ENCODE measurements at regions not wholly inside any gene's neighbourhood (a gene's known extent, or its start where the extent isn't known, plus 50 kb on each side); places are given as distances from the start of the nearest gene placed in this dataset.
"Not testable (repeated sequence)": the region's sequence is repeated elsewhere in the genome, so short reads cannot be mapped to it uniquely, and the experiment has no call there.

DNA sequence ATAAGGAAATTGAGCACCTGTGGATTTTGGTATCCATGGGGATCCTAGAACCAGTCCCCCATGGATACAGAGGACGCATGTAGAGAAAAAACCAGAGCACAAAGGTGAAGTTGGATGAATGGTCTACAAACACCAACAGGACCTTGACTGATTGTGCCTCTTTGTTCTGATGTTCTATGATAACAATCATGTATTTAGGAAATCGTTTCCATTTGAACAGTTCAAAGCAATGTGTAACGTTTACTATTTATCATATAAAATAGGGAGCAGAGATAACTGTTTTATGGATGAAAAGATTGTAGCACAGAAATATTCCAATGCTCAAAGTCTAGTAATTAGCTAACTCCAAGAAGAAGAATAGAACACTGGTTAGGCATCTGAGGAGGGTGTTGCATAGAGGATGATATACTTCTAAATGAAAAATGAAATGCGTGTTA is 116.3 kb upstream of the FN1 start:
- DNase-seq (ENCODE audit: low read depth, low spot score), result no peak

DNA sequence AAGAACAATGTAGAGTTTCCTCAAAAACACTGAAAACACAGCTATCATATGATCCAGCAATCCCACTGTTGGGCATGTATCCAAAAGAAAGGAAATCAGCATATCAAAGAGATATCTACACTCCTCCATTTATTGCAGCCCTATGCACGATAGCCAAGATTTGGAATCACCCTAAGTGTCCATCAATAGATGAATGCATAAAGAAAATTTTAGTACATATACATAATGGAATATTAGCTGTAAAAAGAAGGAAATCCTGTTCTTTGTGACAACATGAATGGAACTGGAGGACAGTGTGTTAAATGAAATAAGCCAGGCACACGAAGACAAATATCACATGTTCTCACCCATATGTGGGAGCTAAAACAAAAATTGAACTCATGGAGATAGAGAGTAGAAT is 114.5 kb upstream of the FN1 start:
- no peak overlapping the region for H3K4me3 ChIP-seq (ENCODE audit: low read length)
- no peak for DNase-seq (ENCODE audit: low read depth, low spot score)

More for the DNA sequence above, 116.3 kb upstream of the FN1 start:
- H3K4me3 ChIP-seq (ENCODE audit: low read length), result no peak overlapping the region

DNA sequence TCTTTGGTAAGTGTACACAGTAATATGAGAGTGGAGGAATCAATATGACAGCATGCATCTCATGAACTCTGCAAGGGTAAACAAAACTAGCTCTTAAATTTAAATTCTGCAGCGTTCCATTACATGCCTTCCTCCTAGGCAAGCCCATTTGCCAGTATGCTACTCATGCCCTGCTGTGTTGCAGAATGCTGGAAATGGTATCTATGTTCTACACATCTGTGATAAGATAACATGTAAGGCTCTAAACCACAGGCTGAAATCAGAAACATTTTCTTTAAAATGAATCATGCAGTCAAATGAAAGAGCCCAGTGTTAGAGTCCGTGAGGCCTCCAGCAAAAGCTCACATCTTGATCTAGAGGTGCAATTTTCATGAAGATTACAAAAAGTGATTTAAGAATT is 112.8 kb upstream of the FN1 start:
- H3K4me3 ChIP-seq (ENCODE audit: low read length), result no peak overlapping the region
- DNase-seq (ENCODE audit: low read depth, low spot score), result no peak

DNA sequence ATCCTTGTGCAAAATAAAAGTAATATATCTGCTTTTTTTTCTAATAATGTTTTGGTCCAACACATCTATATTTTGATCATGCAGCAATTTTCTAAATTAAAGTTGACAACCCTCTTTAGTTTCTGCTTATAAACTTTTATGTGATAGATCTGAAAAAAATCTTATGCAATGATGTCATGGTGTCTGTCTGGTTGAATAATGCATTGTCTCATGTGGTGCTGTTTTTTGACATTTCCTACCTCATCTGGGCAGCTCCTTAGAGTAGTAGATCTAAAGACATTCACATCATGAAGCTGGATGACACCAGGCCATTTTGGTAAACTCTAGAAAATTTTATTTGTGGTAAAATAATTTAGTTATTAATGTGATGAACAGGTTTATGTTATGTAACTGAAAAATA is 106.8 kb upstream of the FN1 start:
- no peak for DNase-seq (ENCODE audit: low read depth, low spot score)
- no peak overlapping the region for H3K4me3 ChIP-seq (ENCODE audit: low read length)

DNA sequence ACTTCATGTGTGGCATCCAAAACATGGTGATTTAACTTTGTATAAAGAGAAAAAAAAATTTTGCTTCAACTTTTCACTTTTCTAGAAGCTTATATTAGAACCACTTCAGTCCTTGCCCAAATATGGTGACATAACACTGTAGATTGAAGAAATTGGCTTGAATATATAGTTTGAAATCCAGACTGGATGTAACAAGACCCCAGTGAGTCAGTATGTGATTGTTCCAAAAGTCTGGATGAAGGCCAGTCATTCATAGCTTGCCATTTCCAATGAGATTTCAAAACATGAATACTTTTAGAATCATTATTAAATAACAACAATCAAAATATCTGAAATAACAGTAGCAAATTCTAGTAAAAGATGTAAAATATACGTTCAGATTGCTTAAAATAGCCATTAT is 104.8 kb upstream of the FN1 start:
- DNase-seq (ENCODE audit: low read depth, low spot score), result no peak
- H3K4me3 ChIP-seq (ENCODE audit: low read length), result no peak overlapping the region

DNA sequence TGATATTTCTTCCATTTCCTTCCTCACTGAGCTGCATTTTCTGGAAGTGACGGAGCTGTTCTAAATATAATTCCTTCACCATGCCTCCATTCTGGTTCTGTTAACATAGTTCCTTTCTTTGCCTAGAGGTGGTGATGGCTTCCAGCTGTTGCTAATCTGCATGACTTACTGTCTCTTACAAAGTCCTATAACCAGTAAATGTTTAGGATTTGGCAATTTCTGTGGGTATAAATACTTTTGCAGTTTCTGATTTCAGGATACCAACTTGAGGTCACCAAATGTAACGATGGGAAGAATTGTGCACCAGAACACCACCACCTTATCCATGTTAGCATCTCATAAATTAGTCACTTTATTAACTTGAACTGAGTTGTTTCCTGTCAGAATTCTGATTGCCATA is 101.7 kb upstream of the FN1 start:
- no peak overlapping the region for H3K4me3 ChIP-seq (ENCODE audit: low read length)
- DNase-seq (ENCODE audit: low read depth, low spot score), result no peak

DNA sequence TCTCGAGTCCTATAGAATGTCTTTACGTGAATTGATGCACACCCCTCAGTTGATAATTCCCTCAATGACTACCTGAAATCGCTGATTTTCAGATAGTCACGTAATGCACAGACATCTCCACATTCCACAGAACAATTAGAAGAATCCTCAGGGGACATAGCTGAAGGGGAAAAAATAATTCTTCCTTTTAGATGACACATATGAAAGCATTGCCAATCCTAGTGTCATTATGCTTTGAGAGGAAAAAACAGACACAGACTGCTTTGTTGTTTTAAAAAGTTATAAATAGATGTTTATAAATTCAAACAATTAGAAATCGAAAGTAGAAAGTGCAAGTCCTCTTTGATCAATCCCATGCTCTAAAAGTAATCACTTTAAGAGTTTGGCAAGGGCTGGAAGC is 100.6 kb upstream of the FN1 start:
- no peak overlapping the region for H3K4me3 ChIP-seq (ENCODE audit: low read length)
- DNase-seq (ENCODE audit: low read depth, low spot score), result no peak

DNA sequence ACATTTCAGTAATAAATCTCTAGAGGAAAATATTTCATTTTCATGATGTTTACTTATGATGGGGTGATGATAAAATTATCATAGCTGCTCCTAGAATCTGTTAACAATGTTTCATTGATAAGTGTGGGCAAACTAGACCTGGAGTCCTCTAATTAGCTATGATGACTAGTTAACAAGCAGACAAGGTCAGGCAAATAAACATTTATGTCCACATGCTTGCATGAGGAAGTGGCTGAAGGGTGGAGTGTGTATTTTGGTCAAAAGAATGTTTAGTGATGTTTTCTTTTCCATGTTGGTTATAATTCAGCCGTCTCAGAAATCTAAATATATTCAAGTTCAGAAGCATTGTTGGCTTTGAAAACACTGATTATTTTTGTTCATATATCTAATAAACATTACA is 99.9 kb upstream of the FN1 start:
- H3K4me3 ChIP-seq (ENCODE audit: low read length), result no peak overlapping the region
- no peak for DNase-seq (ENCODE audit: low read depth, low spot score)

DNA sequence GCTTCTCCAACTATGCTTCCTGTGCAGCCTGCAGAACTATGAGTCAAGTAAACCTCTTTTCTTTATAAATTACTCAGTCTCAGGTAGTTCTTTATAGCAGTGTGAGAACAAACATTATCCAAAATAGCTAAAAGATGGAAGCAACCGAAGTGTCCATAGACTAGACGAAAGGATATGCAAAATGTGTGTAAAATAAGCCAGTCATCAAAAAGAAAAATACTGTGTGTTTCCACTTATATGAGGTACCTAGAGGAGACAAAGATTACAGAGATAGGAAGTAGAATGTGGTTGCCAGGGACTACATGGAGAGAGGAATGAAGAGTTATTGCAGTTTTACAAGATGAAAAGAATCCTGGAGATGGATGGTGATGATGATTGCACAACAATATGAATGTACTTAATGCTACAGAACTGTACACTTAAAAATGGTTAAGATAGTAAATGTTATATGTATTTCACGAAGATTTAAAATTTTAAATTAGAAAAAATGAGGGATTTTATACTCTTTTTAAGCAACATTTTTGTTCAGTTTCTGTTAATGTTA is 99.3 kb upstream of the FN1 start:
- H3K4me3 ChIP-seq (ENCODE audit: low read length), result no peak overlapping the region
- DNase-seq (ENCODE audit: low read depth, low spot score), result no peak

DNA sequence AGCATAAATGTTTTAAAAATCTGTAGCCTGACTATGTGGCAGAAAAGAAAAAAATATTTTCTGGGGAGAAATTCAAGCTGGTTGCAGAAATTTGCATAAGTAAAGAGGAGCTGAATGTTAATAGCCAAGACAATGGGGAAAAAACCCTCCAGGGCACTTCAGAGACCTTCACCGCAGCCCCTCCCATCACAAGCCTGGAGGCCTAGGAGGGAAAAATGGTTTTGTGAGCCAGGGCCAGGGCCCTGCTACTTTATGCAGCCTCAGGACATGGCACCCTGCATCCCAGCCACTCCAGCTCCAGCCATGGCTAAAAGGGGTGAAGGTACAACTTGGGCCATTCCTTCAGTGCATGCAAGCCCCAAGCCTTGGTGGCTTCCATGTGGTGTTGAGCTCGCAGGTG is 97.8 kb upstream of the FN1 start:
- not testable (repeated sequence) for H3K4me3 ChIP-seq (ENCODE audit: low read length); DNase-seq (ENCODE audit: low read depth, low spot score)

DNA sequence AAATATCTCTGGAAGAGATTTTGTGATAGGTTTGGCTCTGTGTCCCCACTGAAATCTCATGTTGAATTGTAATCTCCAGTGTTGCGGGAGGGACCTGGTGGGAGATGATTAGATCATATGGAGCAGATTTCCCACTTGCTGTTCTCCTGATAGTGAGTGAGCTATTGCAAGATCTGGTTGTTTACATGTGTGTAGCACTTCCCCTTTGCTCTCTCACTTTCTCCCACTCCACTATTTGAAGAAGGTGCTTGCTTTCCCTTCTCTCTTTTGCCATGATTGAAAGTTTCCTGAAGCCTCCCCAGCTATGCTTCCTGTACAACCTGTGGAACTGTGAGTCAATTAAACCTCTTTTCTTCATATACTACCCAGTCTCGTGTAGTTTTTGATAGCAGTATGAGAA is 97.0 kb upstream of the FN1 start:
- no peak for DNase-seq (ENCODE audit: low read depth, low spot score)
- H3K4me3 ChIP-seq (ENCODE audit: low read length), result no peak overlapping the region

DNA sequence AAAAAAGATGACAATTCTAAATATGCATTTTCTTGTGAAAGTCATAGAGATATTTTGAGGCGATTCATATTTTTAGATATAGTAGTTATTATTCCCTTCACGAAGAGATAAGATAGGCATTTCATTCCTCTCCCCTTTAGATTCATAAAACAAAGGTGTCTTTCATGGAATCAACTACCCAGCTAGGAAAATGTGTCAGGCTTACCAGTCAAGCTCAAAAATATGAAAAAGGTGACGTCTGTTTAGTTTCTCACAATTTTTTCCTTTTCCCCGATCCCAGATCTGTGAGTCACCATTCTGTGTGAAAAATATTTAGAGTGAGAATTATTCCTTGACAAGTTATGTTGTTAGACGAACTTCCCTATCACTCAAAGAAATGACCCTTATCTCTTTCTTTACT is 95.4 kb upstream of the FN1 start:
- no peak for DNase-seq (ENCODE audit: low read depth, low spot score)
- H3K4me3 ChIP-seq (ENCODE audit: low read length), result no peak overlapping the region

DNA sequence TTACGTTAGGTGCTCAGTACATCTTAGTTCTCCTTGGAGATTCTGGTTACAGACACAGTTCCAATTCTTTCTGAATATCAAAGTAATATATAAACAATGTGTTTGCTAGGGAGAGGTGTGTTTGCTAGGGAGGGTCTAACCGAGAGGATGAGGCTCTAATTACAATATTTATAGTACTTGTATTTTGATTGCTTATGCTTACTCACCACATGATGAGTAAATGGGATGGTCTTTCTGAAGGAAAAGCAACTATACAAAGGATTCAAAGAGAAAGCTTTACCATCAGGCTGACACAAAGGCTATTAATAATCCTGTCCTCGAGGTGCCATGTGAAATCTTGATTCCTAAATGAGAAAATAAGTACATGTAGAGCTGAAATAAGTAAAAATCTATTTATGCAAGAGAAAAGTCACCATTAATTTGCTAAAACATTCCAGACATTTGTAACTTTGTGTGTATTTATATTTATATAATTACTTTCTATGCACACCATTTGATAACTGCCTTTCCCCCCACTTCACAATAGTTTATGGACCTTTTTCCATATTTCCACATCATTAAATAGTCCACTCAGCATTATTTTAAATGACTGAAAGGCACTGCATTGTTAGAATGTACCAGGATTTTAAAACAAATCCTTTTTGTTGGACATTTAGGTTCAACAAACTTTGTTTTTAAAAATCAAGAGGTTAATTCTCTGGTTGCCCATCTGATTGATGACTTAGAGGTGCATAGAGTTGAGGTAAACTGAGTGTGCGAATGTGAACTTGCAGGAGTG is 94.5 kb upstream of the FN1 start:
- no peak overlapping the region for H3K4me3 ChIP-seq (ENCODE audit: low read length)
- DNase-seq (ENCODE audit: low read depth, low spot score), result no peak

DNA sequence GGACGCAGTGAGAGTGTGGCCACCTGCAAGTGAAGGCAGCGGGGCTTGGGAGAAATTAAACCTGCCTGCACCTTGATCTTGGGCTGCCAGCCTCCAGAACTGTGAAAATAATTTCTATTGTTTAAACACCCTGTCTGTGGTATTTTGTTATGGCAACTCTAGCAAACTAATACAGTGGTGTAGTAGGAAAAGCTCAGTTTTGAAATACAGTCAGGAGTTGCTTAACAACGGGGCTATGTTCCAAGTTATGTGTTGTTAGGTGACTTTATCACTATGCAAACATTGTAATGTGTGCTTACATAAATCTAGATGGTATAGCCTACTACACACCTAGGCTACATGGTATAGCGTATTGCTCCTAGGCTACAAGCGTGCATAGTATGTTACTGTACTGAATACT is 93.4 kb upstream of the FN1 start:
- no peak for DNase-seq (ENCODE audit: low read depth, low spot score)
- H3K4me3 ChIP-seq (ENCODE audit: low read length), result no peak overlapping the region

DNA sequence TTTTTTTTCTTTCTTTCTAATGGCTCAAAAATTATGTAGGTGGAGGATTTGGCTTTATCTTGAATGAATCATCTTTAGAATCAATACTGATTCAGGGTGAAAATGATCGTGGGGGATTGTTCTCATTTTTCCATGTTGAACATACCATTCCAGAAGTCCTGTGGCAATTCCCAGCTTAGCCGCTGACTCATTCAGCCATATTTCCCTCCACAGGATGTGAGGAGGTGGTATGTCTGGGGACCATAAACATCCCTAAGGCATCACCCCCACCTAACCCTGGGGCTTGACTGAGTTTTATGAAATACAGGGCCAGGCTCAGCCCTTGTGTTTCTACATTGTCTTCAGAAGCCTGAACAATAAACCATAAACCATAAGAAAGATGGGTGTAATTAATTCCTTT is 92.7 kb upstream of the FN1 start:
- H3K4me3 ChIP-seq (ENCODE audit: low read length), result no peak overlapping the region
- no peak for DNase-seq (ENCODE audit: low read depth, low spot score)

DNA sequence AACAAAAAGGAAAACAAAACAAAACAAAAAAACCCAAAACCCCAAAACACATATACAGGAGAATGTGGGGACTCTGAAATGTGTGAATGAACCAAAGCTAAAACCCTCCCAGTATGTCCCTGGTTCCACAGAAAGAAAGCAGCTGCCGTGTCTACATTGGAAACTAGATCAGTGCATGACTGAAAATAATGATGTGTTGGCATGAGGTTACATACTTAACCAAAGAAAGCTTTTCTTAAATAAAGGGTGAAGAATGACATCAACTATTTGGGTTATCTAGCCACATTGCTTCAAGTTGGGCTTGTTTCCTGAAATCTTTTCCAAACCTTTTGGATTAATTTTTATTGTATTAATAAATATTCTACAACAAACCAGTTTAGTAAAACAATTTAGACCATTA is 91.9 kb upstream of the FN1 start:
- H3K4me3 ChIP-seq (ENCODE audit: low read length), result no peak overlapping the region
- no peak for DNase-seq (ENCODE audit: low read depth, low spot score)

DNA sequence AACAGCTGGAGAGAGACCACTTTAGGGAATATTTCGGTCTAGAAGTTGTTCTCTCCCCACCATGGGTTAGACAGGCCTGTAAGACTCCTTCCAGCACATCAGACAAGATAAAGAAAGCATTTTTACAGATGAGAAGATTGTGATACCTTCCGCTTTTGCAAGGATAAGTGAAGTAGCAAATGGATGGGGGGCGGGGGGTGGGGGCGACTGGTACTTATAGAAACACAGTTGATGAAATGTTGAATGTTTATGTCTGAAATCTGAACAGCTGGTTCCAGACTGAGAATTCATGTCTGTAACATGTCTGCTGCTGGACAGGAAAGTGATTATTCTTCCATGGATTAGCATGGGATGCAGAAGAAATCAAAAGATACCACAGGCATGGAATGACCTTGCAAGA is 90.5 kb upstream of the FN1 start:
- H3K4me3 ChIP-seq (ENCODE audit: low read length), result no peak overlapping the region
- DNase-seq (ENCODE audit: low read depth, low spot score), result no peak

DNA sequence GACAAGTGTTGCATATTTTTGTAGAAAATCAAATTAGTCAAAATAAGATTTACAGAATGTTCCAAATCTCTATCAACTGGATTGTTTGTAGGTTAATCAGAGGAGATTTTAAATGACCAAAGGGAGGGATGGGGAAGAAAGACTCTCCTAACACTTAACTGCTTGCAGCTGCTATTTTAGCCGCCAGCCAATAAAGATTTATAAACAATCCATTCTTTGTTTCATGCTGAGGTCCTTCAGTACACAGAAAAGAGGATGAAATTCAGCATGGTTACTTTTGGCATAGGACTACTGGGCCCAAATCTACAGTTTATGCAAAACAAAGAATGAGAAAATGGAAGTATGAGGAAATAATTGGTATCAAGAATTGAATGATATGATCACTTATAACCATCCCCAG is 86.4 kb upstream of the FN1 start:
- H3K4me3 ChIP-seq (ENCODE audit: low read length), result no peak overlapping the region
- DNase-seq (ENCODE audit: low read depth, low spot score), result no peak

DNA sequence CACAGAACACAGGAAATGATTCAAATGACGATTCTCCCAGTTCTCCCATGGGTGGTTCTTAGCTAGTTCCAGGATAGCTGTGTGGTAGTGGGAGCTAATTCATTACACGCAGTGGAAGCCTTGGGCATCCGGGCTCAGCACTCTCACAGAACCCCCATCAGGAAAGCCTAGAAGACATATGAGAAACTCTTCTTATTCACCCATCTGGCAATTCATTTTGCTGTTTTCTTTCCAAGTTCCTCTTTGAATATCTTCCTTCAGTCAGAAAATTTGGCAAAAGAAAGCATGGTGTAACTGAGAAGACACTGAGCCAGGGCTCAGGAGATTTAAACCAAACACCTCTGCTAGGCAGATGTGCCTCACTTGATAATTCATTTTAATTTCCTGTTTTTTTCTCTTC is 85.2 kb upstream of the FN1 start:
- no peak overlapping the region for H3K4me3 ChIP-seq (ENCODE audit: low read length)
- DNase-seq (ENCODE audit: low read depth, low spot score), result no peak

DNA sequence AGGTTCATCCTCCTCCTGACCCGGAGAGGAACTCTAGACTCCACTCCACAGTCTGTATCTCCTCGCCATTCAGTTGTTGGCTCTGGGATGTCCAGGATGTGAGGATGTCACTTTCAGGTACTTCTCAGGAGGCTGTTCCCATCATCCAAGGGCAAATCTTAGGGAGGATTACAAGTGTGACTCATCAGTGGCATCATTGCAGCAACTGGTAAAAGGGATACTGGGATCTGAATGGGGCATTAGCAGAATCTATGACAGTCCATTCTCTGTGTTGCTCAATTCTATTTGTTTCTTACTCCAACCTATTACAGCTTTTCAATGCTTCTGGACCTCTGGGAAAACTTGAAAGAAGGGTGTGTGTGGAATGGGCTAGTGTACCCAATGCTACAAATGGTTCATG is 81.5 kb upstream of the FN1 start:
- no peak for DNase-seq (ENCODE audit: low read depth, low spot score)
- no peak overlapping the region for H3K4me3 ChIP-seq (ENCODE audit: low read length)

DNA sequence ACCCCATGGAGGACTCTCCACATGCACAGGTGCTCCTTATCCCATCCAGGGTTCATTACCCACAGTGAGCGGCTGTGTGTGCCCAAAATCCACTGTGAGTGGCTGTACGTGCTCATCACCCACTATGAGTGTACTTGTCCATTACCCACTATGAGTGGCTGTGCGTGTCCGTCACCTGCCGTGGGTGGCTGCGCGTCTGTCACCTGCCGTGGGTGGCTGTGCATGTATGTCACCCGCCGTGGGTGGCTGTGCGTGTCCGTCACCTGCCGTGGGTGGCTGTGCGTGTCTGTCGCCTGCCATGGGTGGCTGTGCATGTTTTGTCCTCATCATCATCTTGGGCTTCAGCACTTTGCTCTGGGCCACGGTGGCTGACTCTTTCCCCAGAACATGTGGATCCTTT is 78.6 kb upstream of the FN1 start:
- DNase-seq (ENCODE audit: low read depth, low spot score), result no peak
- no peak overlapping the region for H3K4me3 ChIP-seq (ENCODE audit: low read length)

All from Jurkat, Clone E6-1 (cell line).